IPS-18c (cell line): ENCODE measurements at regions not wholly inside any gene's neighbourhood (a gene's known extent, or its start where the extent isn't known, plus 50 kb on each side); places are given as distances from the start of the nearest gene placed in this dataset.

Experiments
- H3K4me3 ChIP-seq: 2 replicates; pipeline ENCODE4 v1.7.0; 2013; ENCODE audit warnings: low read depth, mild to moderate bottlenecking, low read length, moderate library complexity; ENCODE audit not compliant: insufficient read depth
- H3K9me3 ChIP-seq: one replicate; pipeline ENCODE4 v1.6.1; 2013; ENCODE audit warnings: mild to moderate bottlenecking, low read length, moderate library complexity; ENCODE audit not compliant: control insufficient read depth, insufficient read depth

DNA sequence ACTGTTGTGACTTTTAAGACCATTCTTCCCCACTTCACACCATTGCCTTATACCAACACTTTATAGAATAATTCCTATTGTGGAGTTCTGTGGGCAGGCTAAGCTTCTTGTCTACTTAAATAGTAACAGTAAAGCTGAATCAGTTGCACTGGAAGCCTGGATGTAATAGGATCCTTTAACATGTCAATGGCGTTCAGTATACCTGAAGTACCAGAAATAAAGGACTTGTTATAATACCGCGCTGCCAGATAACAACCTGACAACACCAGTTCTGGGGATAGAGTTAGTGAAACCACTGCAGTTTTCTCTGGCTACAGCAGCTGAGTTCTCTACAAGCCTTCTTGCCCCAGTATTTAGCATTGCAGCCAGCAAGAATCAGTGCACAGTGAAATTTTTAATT lies 52.0 kb upstream of the TNFRSF19 start:
- H3K9me3 ChIP-seq, result no peaks in the 10 kb centered on the region

More for the DNA sequence above, 52.0 kb upstream of the TNFRSF19 start:
- H3K4me3 ChIP-seq, result no peak overlapping the region
